SK-N-SH (cell line): ENCODE measurements at regions not wholly inside any gene's neighbourhood (a gene's known extent, or its start where the extent isn't known, plus 50 kb on each side); places are given as distances from the start of the nearest gene placed in this dataset.

ENCODE experiments used
- CTCF ChIA-PET: fragments of 300-600, 350-600 bp; formaldehyde crosslinking; extraction: SDS; loops from one replicate; lab custom pipeline; 2021; lab: Yijun Ruan, JAX
- POLR2A ChIA-PET: fragments of 350-600 bp; sonication (Branson Sonifier 250); formaldehyde crosslinking; extraction: SDS; loops from one replicate; lab custom pipeline; 2020; ENCODE audit warnings: antibody characterized with exemption, inconsistent platforms; lab: Yijun Ruan, JAX
- DNase-seq: peaks from one replicate; pipeline ENCODE4 v3.0.0; 2012
- H2AFZ ChIP-seq: fragments of 200-600 bp; sonication (generic); 2 replicates; pipeline ENCODE4 v1.8.1; 2016; ENCODE audit warnings: antibody characterized with exemption, mild to moderate bottlenecking, low read depth
- H3F3A ChIP-seq: fragments of 200-600 bp; sonication (generic); replicated peaks from 2 replicates; pipeline ENCODE3; 2016; ENCODE audit warnings: antibody characterized with exemption, mild to moderate bottlenecking; ENCODE audit not compliant: insufficient read depth
- H3K27ac ChIP-seq, 2 experiments: fragments of 200-500 bp in 1 of 2; fragments of 200-600 bp in 1 of 2; sonication (Bioruptor generic) in 1 of 2; sonication (generic), shearing (Covaris generic) in 1 of 2; 2 replicates each; pipeline versions ENCODE4 v1.5.1 to v1.6.1; 2014 to 2016; ENCODE audit warnings: low read depth in 2 of 2, inconsistent platforms in 1 of 2, low read length in 1 of 2, mild to moderate bottlenecking in 1 of 2, mixed read lengths in 1 of 2
- H3K27me3 ChIP-seq: fragments of 200-600 bp; sonication (generic), shearing (Covaris generic); 2 replicates; pipeline ENCODE4 v1.6.1; 2016; ENCODE audit warnings: mixed run types; ENCODE audit not compliant: insufficient read depth
- H3K36me3 ChIP-seq, 2 experiments: fragments of 200-500 bp in 1 of 2; fragments of 200-600 bp in 1 of 2; sonication (Bioruptor generic) in 1 of 2; sonication (generic) in 1 of 2; replicated peaks in 1 of 2; 2 replicates each; pipeline versions ENCODE3 to v1.5.1; 2014 to 2016; ENCODE audit warnings: low read length in 1 of 2, mild to moderate bottlenecking in 1 of 2; ENCODE audit not compliant: insufficient read depth in 2 of 2, control insufficient read depth in 1 of 2
- H3K4me1 ChIP-seq, 2 experiments: fragments of 200-500 bp in 1 of 2; fragments of 200-600 bp in 1 of 2; sonication (Bioruptor generic) in 1 of 2; sonication (generic), shearing (Covaris generic) in 1 of 2; 2 replicates each; pipeline versions ENCODE4 v1.5.1 to v1.6.1; 2014 to 2016; ENCODE audit warnings: low read depth in 1 of 2, low read length in 1 of 2, mixed run types in 1 of 2; ENCODE audit not compliant: insufficient read depth in 2 of 2, control insufficient read depth in 1 of 2
- H3K4me2 ChIP-seq: fragments of 200-600 bp; sonication (generic), shearing (Covaris generic); 2 replicates; pipeline ENCODE4 v1.6.1; 2017; ENCODE audit warnings: mixed run types
- H3K4me3 ChIP-seq, 2 experiments: fragments of 200-500 bp in 1 of 2; fragments of 200-600 bp in 1 of 2; sonication (Bioruptor generic) in 1 of 2; sonication (generic), shearing (Covaris generic) in 1 of 2; 2 replicates each; pipeline versions ENCODE4 v1.5.1 to v1.8.1; 2014 to 2016; ENCODE audit warnings: low read depth in 2 of 2, inconsistent platforms in 1 of 2, low read length in 1 of 2, mild to moderate bottlenecking in 1 of 2, mixed read lengths in 1 of 2, moderate library complexity in 1 of 2
- H3K79me2 ChIP-seq: fragments of 200-600 bp; sonication (generic); 2 replicates; pipeline ENCODE4 v1.8.1; 2017; ENCODE audit warnings: mild to moderate bottlenecking; ENCODE audit not compliant: insufficient read depth
- H3K9ac ChIP-seq: fragments of 200-600 bp; sonication (generic); 2 replicates; pipeline ENCODE4 v1.6.1; 2017; ENCODE audit warnings: mixed run types
- H3K9me2 ChIP-seq: fragments of 200-600 bp; sonication (generic); 2 replicates; pipeline ENCODE4 v1.6.1; 2017; ENCODE audit warnings: mixed run types
- H3K9me3 ChIP-seq: fragments of 200-600 bp; sonication (generic); 2 replicates; pipeline ENCODE4 v1.6.1; 2017; ENCODE audit warnings: mixed run types, mild to moderate bottlenecking, moderate library complexity
- H4K20me1 ChIP-seq: fragments of 200-600 bp; sonication (generic); 2 replicates; pipeline ENCODE4 v1.6.1; 2017; ENCODE audit warnings: mild to moderate bottlenecking, mixed run types; ENCODE audit not compliant: insufficient read depth
- CHD2 ChIP-seq: fragments of 150-350 bp; IDR thresholded peaks from 2 replicates; pipeline ENCODE4 v1.6.1; 2018; ENCODE audit warnings: low read length; ENCODE audit not compliant: partially characterized antibody
- CTCF ChIP-seq: fragments of 200-600 bp; sonication (generic); IDR thresholded peaks from 2 replicates; pipeline ENCODE4 v1.6.1; 2017; ENCODE audit warnings: antibody characterized with exemption, mild to moderate bottlenecking, moderate library complexity
- FOXM1 ChIP-seq: IDR thresholded peaks from 2 replicates; pipeline ENCODE4 v1.4.0; 2012; ENCODE audit warnings: low read depth, mild to moderate bottlenecking
- GABPA ChIP-seq: IDR thresholded peaks from 2 replicates; pipeline ENCODE4 v1.4.0; 2012; ENCODE audit warnings: low read depth, mild to moderate bottlenecking
- MEF2A ChIP-seq: IDR thresholded peaks from 2 replicates; pipeline ENCODE4 v1.4.0; 2012; ENCODE audit warnings: low read depth, borderline replicate concordance
- MXI1 ChIP-seq: IDR thresholded peaks from 2 replicates; pipeline ENCODE4 v1.6.1; 2012; ENCODE audit warnings: mild to moderate bottlenecking, low read depth, low read length, improper control_type of control experiment
- NFIC ChIP-seq: IDR thresholded peaks from 2 replicates; pipeline ENCODE4 v1.4.0; 2012; ENCODE audit warnings: borderline replicate concordance
- NRF1 ChIP-seq: IDR thresholded peaks from 2 replicates; pipeline ENCODE4 v1.6.1; 2012; ENCODE audit warnings: low read depth, mild to moderate bottlenecking, low read length
- POLR2AphosphoS5 ChIP-seq: IDR thresholded peaks from 2 replicates; pipeline ENCODE4 v1.6.1; 2012; ENCODE audit warnings: low read depth, low read length
- RCOR1 ChIP-seq: fragments of 150-350 bp; IDR thresholded peaks from 2 replicates; pipeline ENCODE4 v1.6.1; 2017; ENCODE audit warnings: antibody characterized with exemption, low read length
- SMC3 ChIP-seq: IDR thresholded peaks from 2 replicates; pipeline ENCODE4 v1.6.1; 2012; ENCODE audit warnings: low read depth, low read length, improper control_type of control experiment
- USF1 ChIP-seq: IDR thresholded peaks from 2 replicates; pipeline ENCODE4 v1.4.0; 2012; ENCODE audit warnings: low read depth, borderline replicate concordance
- YY1 ChIP-seq: IDR thresholded peaks from 2 replicates; pipeline ENCODE4 v1.4.0; 2012; ENCODE audit warnings: low read depth, mild to moderate bottlenecking
- WGBS: methylation state at CpG from one replicate; pipeline ENCODE4 v1.1.6; 2017; ENCODE audit warnings: low lambda C conversion rate; 5-methylcytosine and 5-hydroxymethylcytosine counted together
- TF ChIP-seq, protein P1 (sequence below): IDR thresholded peaks from 2 replicates; pipeline ENCODE4 v1.4.0; 2012; ENCODE audit warnings: low read depth

DNA sequence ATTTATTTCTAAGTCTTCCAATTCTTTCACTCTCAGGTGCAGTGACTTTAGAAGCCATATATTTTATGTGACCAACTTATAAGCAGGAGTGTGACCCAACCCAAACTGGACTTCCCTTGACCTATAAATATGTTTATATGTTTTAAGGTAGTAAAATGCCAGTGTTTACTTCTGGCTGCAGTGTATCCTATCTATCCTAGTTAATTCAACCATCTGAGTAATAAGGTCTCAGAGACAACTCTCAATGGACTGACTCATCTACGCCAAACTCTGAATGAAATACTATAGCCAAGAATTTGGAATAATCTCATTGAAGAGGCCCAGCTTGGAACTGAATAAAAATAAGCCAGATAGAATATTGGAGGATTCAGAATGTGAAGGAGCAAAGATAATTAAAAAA lies 544.5 kb upstream of the SORCS1 start (continued):
- TF ChIP-seq CTCF (no peak), NRF1 (no peak)

DNA sequence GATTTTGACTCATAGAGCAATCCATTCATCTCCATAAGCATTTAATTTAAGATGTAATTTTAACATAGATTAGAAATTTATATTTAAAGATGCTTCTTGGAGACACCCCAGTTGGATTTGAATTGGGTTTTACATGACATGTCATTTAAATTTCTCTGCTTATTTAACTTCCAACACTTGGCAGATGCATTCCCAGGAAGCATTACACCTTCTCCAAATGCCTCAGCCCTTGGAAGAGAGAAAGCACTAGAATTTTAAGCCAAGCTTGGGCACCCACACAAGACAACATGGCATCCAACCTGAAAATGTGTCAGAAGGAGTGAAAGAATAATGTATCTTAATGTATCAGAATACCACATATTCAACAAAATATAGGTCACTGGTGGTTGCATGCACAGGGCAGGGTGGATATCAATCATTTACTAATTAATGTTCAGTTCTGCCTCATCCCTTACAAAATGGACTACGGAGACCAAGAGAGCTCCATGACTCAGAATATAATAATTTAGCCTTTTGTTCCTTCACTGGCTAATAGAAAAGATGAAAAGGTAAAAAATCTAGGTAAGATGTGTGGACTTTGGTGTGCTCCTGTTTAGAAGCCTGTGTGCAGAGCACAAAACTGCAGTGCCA lies 541.7 kb upstream of the SORCS1 start:
- Histone ChIP-seq H3K4me3 (no peak overlapping the region), H3K9ac (no peak overlapping the region), H3K4me2 (no peak overlapping the region), H3K9me3 (no peaks in the 10 kb centered on the region), H3K27ac (no peak overlapping the region), H3K79me2 (no peaks in the 10 kb centered on the region), H3F3A (no peaks in the 10 kb centered on the region), H3K4me1 (no peaks in the 10 kb centered on the region), H3K36me3 (no peaks in the 10 kb centered on the region), H3K27me3 (no peaks in the 10 kb centered on the region), H4K20me1 (no peaks in the 10 kb centered on the region), H3K9me2 (no peaks in the 10 kb centered on the region), H2AFZ (no peak overlapping the region)
- ChIA-PET CTCF (no interaction called here), POLR2A (no interaction called here)
- DNase-seq = no peak
- TF ChIP-seq YY1 (no peak), RCOR1 (no peak), NFIC (no peak), POLR2AphosphoS5 (no peak), USF1 (no peak), NRF1 (no peak), MEF2A (no peak)
- 48% methylated on average over 1 of the region's 1 CpG for WGBS

DNA sequence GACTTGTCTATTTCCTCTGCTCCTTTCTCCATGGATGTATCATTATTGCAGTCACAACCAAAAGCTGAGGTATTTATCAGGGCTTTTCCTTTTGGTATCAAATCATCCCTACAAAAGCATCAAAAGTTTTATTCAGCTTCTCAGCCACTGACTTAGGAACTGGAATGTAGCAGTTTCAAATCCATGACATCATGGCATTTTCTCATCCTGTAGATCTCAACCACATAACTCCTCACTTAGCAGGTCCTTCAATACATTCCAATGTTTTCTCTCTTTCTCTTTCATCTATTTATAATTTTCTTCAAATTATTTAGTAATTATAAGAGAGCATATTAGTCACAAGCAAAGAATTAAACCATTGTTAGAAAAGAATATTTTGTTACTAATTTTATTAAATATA lies 537.4 kb upstream of the SORCS1 start:
- H3K27ac ChIP-seq = no peak overlapping the region
- no peaks in the 10 kb centered on the region for H3F3A ChIP-seq
- DNase-seq = no peak
- no peaks in the 10 kb centered on the region for H3K9me3 ChIP-seq
- H3K4me2 ChIP-seq = no peak overlapping the region
- H3K9ac ChIP-seq = no peak overlapping the region
- ChIA-PET CTCF (interaction anchor here (0.6 kb wide), 1 partner anchor 46 kb away, joined by 3 read pairs; no protein-coding TSS in a partner anchor), POLR2A (no interaction called here)
- no peaks in the 10 kb centered on the region for H3K9me2 ChIP-seq
- no peaks in the 10 kb centered on the region for H3K4me1 ChIP-seq
- H3K4me3 ChIP-seq = no peak overlapping the region
- no peaks in the 10 kb centered on the region for H3K79me2 ChIP-seq
- no peaks in the 10 kb centered on the region for H3K36me3 ChIP-seq
- no peak overlapping the region for H2AFZ ChIP-seq
- no peak for TF ChIP-seq FOXM1
- no peak for TF ChIP-seq CHD2
- no peak for TF ChIP-seq MXI1
- no peak for TF ChIP-seq GABPA
- TF ChIP-seq SMC3 = no peak
- TF ChIP-seq, protein P1, sequence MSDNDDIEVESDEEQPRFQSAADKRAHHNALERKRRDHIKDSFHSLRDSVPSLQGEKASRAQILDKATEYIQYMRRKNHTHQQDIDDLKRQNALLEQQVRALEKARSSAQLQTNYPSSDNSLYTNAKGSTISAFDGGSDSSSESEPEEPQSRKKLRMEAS = no peak
- H4K20me1 ChIP-seq = no peaks in the 10 kb centered on the region
- H3K27me3 ChIP-seq = no peaks in the 10 kb centered on the region
